ENCODE measurements at regions not wholly inside any gene's neighbourhood (a gene's known extent, or its start where the extent isn't known, plus 50 kb on each side); places are given as distances from the start of the nearest gene placed in this dataset.

DNA sequence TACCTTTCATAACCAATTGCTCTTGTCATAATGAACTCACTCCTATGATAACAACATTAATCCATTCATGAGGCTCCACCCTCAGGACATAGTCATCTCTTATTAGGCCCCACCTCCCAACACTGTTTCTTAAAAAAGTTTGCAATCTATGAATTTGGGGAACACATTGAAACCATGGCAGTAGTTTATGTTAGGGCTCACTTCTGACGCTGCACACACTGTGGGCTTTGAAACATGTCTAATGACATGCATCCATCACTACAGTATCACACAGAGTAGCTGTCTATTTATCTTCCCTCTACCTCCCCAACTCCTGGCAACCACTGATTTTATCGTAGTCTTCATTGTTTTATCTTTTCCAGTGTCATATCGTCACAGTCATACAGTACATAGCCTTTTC lies 299.8 kb downstream of the GLRX3 start:
- no peak overlapping the region for H3K27ac ChIP-seq (ENCODE audit: low read depth in 1 of 2, low read length in 1 of 2)
- H3K27me3 ChIP-seq (ENCODE audit: control insufficient read depth in 3 of 3, insufficient read depth in 3 of 3, low read length in 2 of 3): no peaks in the 10 kb centered on the region
- H3K36me3 ChIP-seq (ENCODE audit: control insufficient read depth in 4 of 4, insufficient read depth in 4 of 4, low read length in 4 of 4): no peaks in the 10 kb centered on the region
- no peak for DNase-seq
- no peak for ATAC-seq (ENCODE audit: insufficient read depth, low FRiP score)
- H3K4me1 ChIP-seq (ENCODE audit: control insufficient read depth in 5 of 5, insufficient read depth in 5 of 5, low read length in 5 of 5): no peaks in the 10 kb centered on the region
- TF ChIP-seq, protein P1, sequence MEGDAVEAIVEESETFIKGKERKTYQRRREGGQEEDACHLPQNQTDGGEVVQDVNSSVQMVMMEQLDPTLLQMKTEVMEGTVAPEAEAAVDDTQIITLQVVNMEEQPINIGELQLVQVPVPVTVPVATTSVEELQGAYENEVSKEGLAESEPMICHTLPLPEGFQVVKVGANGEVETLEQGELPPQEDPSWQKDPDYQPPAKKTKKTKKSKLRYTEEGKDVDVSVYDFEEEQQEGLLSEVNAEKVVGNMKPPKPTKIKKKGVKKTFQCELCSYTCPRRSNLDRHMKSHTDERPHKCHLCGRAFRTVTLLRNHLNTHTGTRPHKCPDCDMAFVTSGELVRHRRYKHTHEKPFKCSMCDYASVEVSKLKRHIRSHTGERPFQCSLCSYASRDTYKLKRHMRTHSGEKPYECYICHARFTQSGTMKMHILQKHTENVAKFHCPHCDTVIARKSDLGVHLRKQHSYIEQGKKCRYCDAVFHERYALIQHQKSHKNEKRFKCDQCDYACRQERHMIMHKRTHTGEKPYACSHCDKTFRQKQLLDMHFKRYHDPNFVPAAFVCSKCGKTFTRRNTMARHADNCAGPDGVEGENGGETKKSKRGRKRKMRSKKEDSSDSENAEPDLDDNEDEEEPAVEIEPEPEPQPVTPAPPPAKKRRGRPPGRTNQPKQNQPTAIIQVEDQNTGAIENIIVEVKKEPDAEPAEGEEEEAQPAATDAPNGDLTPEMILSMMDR (IDR thresholded peaks at IDR 0.05; ENCODE audit: control extremely low read depth, extremely low read depth): no peak
- 82 to 89% methylated on average over 3 of the region's 3 CpGs for WGBS, 2 donors
- H3K9me3 ChIP-seq (ENCODE audit: control insufficient read depth in 4 of 4, insufficient read depth in 3 of 4, low read length in 3 of 4): peaks cover 0 to under 1% (median 0%) of the 10 kb centered on the region in 4 donors
- no peak overlapping the region for H3K4me3 ChIP-seq
- no peak overlapping the region for H3K9ac ChIP-seq (ENCODE audit: insufficient read depth in 1 of 2, low read length in 2 of 2)

DNA sequence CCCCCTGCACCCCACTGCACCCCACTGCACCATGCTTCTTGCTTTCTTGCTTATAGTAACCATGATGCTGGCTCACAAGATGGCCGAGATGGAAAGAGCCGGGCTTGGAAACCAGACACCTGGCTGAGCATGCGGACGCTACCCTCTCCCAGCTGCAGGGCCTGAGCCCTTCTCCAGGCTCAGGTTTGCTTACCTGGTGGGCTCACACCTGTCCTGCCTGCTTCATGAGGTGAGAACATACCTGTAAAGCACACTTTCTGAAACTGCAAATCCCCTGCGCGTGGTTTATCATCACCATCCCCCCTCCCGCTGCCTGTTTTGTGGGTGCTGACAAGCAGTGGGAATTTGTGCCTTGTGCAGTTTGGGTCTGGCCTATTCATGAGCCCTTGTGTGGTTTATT lies 302.7 kb downstream of the GLRX3 start:
- H3K4me3 ChIP-seq: no peak overlapping the region
- TF ChIP-seq, protein P1 (IDR thresholded peaks at IDR 0.05; ENCODE audit: control extremely low read depth, extremely low read depth): no peak
- no peak for DNase-seq
- peaks cover 0 to 3% (median 2%) of the 10 kb centered on the region in 3 donors for H3K27me3 ChIP-seq (ENCODE audit: control insufficient read depth in 3 of 3, insufficient read depth in 3 of 3, low read length in 2 of 3)
- ATAC-seq (ENCODE audit: insufficient read depth, low FRiP score): no peak
- H3K4me1 ChIP-seq (ENCODE audit: control insufficient read depth in 5 of 5, insufficient read depth in 5 of 5, low read length in 5 of 5): no peaks in the 10 kb centered on the region
- WGBS, 2 donors: 95 to 97% methylated on average over 7 of the region's 7 CpGs
- no peak overlapping the region for H3K9ac ChIP-seq (ENCODE audit: insufficient read depth in 1 of 2, low read length in 2 of 2)
- H3K27ac ChIP-seq (ENCODE audit: low read depth in 1 of 2, low read length in 1 of 2): no peak overlapping the region
- H3K36me3 ChIP-seq (ENCODE audit: control insufficient read depth in 4 of 4, insufficient read depth in 4 of 4, low read length in 4 of 4): no peaks in the 10 kb centered on the region
- no peaks in the 10 kb centered on the region for H3K9me3 ChIP-seq (ENCODE audit: control insufficient read depth in 4 of 4, insufficient read depth in 3 of 4, low read length in 3 of 4)

GRCh38 chr10:130439766-130440165 lies 303.6 kb downstream of the GLRX3 start:
- H3K9me3 ChIP-seq (ENCODE audit: control insufficient read depth in 4 of 4, insufficient read depth in 3 of 4, low read length in 3 of 4): no peaks in the 10 kb centered on the region
- H3K27ac ChIP-seq (ENCODE audit: low read depth in 1 of 2, low read length in 1 of 2): no peak overlapping the region
- H3K4me1 ChIP-seq (ENCODE audit: control insufficient read depth in 5 of 5, insufficient read depth in 5 of 5, low read length in 5 of 5): no peaks in the 10 kb centered on the region
- H3K4me3 ChIP-seq: no peak overlapping the region
- no peak for ATAC-seq (ENCODE audit: insufficient read depth, low FRiP score)
- peaks cover 0 to 3% (median 2%) of the 10 kb centered on the region in 3 donors for H3K27me3 ChIP-seq (ENCODE audit: control insufficient read depth in 3 of 3, insufficient read depth in 3 of 3, low read length in 2 of 3)
- 92 to 95% methylated on average over 6 of the region's 6 CpGs for WGBS, 2 donors
- TF ChIP-seq, protein P1 (IDR thresholded peaks at IDR 0.05; ENCODE audit: control extremely low read depth, extremely low read depth): no peak
- H3K9ac ChIP-seq (ENCODE audit: insufficient read depth in 1 of 2, low read length in 2 of 2): no peak overlapping the region
- no peaks in the 10 kb centered on the region for H3K36me3 ChIP-seq (ENCODE audit: control insufficient read depth in 4 of 4, insufficient read depth in 4 of 4, low read length in 4 of 4)
- DNase-seq: no peak

DNA sequence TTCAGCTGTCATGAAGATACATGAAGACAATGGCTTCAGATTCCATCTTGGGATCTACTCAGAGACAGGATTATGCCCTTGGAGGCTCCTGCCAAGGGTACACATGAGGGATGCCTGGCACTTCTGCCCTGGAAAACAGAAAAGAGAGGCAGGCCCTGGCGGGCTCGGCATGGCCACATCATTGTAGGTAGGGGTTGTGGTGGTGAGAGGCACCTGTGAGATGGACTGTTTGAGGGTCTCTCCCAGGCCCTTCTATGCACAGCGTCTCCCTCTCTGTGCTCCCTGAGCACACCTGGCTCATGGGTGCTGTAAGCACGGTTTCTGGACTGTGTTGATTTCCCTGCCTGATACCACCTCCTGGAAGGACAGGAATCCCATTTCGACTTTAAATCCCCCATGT lies 304.3 kb downstream of the GLRX3 start:
- ATAC-seq (ENCODE audit: insufficient read depth, low FRiP score): no peak
- Histone ChIP-seq H3K36me3 (ENCODE audit: control insufficient read depth in 4 of 4, insufficient read depth in 4 of 4, low read length in 4 of 4) (no peaks in the 10 kb centered on the region), H3K27me3 (ENCODE audit: control insufficient read depth in 3 of 3, insufficient read depth in 3 of 3, low read length in 2 of 3) (peaks cover 0 to 3% (median 2%) of the 10 kb centered on the region in 3 donors), H3K27ac (ENCODE audit: low read depth in 1 of 2, low read length in 1 of 2) (no peak overlapping the region), H3K9ac (ENCODE audit: insufficient read depth in 1 of 2, low read length in 2 of 2) (no peak overlapping the region), H3K9me3 (ENCODE audit: control insufficient read depth in 4 of 4, insufficient read depth in 3 of 4, low read length in 3 of 4) (no peaks in the 10 kb centered on the region), H3K4me1 (ENCODE audit: control insufficient read depth in 5 of 5, insufficient read depth in 5 of 5, low read length in 5 of 5) (no peaks in the 10 kb centered on the region), H3K4me3 (no peak overlapping the region)
- 86 to 94% methylated on average over 5 of the region's 5 CpGs for WGBS, 2 donors
- TF ChIP-seq, protein P1 (IDR thresholded peaks at IDR 0.05; ENCODE audit: control extremely low read depth, extremely low read depth): no peak
- DNase-seq: no peak
